GM23338 (cell line): ENCODE measurements at regions not wholly inside any gene's neighbourhood (a gene's known extent, or its start where the extent isn't known, plus 50 kb on each side); places are given as distances from the start of the nearest gene placed in this dataset.
A peak's percentile ranks its signal among the peaks of the same experiment; 100 is the strongest.

Experiments
- ATAC-seq: fragments of 200-7000 bp; cut with Tn5 transposase; 3 replicates; pipeline ENCODE4 v1.9.1; 2020
- DNase-seq: peaks from one replicate; pipeline ENCODE4 v3.0.0-alpha.2; 2015; ENCODE audit warnings: low spot score
- H2AFZ ChIP-seq: fragments of 200-600 bp; sonication (generic); 2 replicates; pipeline ENCODE4 v1.8.0; 2016; ENCODE audit warnings: antibody characterized with exemption, mild to moderate bottlenecking, moderate library complexity
- H3F3A ChIP-seq: fragments of 200-600 bp; sonication (generic); replicated peaks from 2 replicates; pipeline ENCODE4 v1.8.0; 2017; ENCODE audit warnings: antibody characterized with exemption, mixed run types, low read depth
- H3K27ac ChIP-seq: fragments of 200-600 bp; sonication (generic); 2 replicates; pipeline ENCODE4 v1.6.1; 2016; ENCODE audit warnings: low read depth
- H3K27me3 ChIP-seq: fragments of 200-600 bp; sonication (generic); 2 replicates; pipeline ENCODE4 v1.8.0; 2016; ENCODE audit warnings: mild to moderate bottlenecking, mixed run types, moderate library complexity; ENCODE audit not compliant: insufficient read depth
- H3K36me3 ChIP-seq: fragments of 200-600 bp; sonication (generic); 2 replicates; pipeline ENCODE4 v1.8.0; 2016; ENCODE audit warnings: mild to moderate bottlenecking; ENCODE audit not compliant: insufficient read depth
- H3K4me1 ChIP-seq: fragments of 200-600 bp; sonication (generic); 2 replicates; pipeline ENCODE4 v1.8.0; 2016; ENCODE audit warnings: mild to moderate bottlenecking, moderate library complexity; ENCODE audit not compliant: insufficient read depth
- H3K4me2 ChIP-seq: fragments of 200-600 bp; sonication (generic); 2 replicates; pipeline ENCODE4 v1.7.1; 2017; ENCODE audit warnings: mixed run types
- H3K4me3 ChIP-seq: fragments of 200-600 bp; sonication (generic); 2 replicates; pipeline ENCODE4 v1.6.1; 2016; ENCODE audit warnings: mixed run types
- H3K79me2 ChIP-seq: fragments of 200-600 bp; sonication (generic); replicated peaks from 2 replicates; pipeline ENCODE4 v1.8.0; 2017; ENCODE audit warnings: mild to moderate bottlenecking; ENCODE audit not compliant: insufficient read depth
- H3K9me2 ChIP-seq: fragments of 200-600 bp; sonication (generic); 2 replicates; pipeline ENCODE4 v1.8.0; 2017; ENCODE audit not compliant: insufficient read depth
- H4K20me1 ChIP-seq: fragments of 200-600 bp; sonication (generic); replicated peaks from 2 replicates; pipeline ENCODE4 v1.8.0; 2017; ENCODE audit warnings: mild to moderate bottlenecking; ENCODE audit not compliant: insufficient read depth
- H3K27ac Mint-ChIP-seq: 2 replicates; pipeline ENCODE4 v1.8.0; 2020; ENCODE audit warnings: inconsistent platforms, mild to moderate bottlenecking, moderate library complexity, mixed read lengths
- H3K27me3 Mint-ChIP-seq: 3 replicates; pipeline ENCODE4 v1.8.0; 2022; ENCODE audit warnings: low read depth, mild to moderate bottlenecking, moderate library complexity, mixed read lengths, inconsistent platforms; ENCODE audit not compliant: insufficient read depth, poor library complexity
- H3K36me3 Mint-ChIP-seq: 3 replicates; pipeline ENCODE4 v1.8.0; 2021; ENCODE audit warnings: low read depth, mild to moderate bottlenecking, inconsistent platforms, moderate library complexity, mixed read lengths
- H3K4me1 Mint-ChIP-seq: 3 replicates; pipeline ENCODE4 v1.8.0; 2020; ENCODE audit warnings: mild to moderate bottlenecking, inconsistent platforms, mixed read lengths
- H3K4me3 Mint-ChIP-seq: 3 replicates; pipeline ENCODE4 v1.8.0; 2021; ENCODE audit warnings: moderate library complexity, mild to moderate bottlenecking, inconsistent platforms, mixed read lengths
- H3K9me3 Mint-ChIP-seq: 3 replicates; pipeline ENCODE4 v1.8.0; 2020; ENCODE audit warnings: moderate library complexity, mild to moderate bottlenecking, inconsistent platforms, mixed read lengths
- EZH2 ChIP-seq: fragments of 200-600 bp; sonication (generic); IDR thresholded peaks from one replicate; pipeline ENCODE4 v1.8.0; 2017; ENCODE audit warnings: antibody characterized with exemption, mild to moderate bottlenecking, low read depth; ENCODE audit not compliant: unreplicated experiment
- EZH2phosphoT487 ChIP-seq: fragments of 200-600 bp; sonication (generic); IDR thresholded peaks from one replicate; pipeline ENCODE4 v1.8.1; 2018; ENCODE audit warnings: antibody characterized with exemption; ENCODE audit not compliant: unreplicated experiment
- NANOG ChIP-seq: IDR thresholded peaks from 2 replicates; pipeline ENCODE4 v1.6.1; 2016; ENCODE audit warnings: antibody characterized with exemption, borderline replicate concordance
- ZNF331 ChIP-seq: fragments of 250-450 bp; sonication (Bioruptor Pico); IDR thresholded peaks from 2 replicates; pipeline ENCODE4 v1.5.0; 2020; ENCODE audit warnings: low read depth, mild to moderate bottlenecking, moderate library complexity
- TF ChIP-seq, protein P1 (sequence below): IDR thresholded peaks from one replicate; pipeline ENCODE4 v1.6.1; 2018; ENCODE audit warnings: antibody characterized with exemption; ENCODE audit not compliant: unreplicated experiment
- TF ChIP-seq, protein P2 (sequence below): fragments of 250-450 bp; sonication (Bioruptor Pico); IDR thresholded peaks from 2 replicates; pipeline ENCODE4 v1.5.0; 2020; ENCODE audit warnings: mild to moderate bottlenecking, moderate library complexity

DNA sequence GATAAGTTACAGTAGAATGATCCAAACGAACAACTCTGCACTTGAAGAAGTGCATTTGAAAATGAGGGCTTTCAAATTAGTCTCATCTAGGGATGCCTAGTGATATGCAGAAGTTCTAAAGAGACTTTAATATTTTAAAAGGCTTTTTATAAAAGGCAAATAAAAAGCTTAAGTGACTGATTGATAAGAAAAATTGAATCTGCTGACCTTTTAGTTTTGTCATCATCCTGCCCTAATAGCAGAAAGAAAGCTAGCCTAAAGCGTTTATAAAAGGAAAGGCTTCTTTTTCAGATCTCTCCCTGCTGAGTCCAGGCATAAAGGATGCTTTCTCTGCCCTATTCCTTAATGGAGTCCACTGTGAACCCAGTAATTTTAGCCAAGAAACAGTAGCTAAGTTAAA, 72.7 kb upstream of the ALDH1L1 start:
- Mint-ChIP-seq H3K4me1 (peaks cover 3% of the 10 kb centered on the region), H3K4me3 (no peak overlapping the region), H3K27me3 (peaks cover 3% of the 10 kb centered on the region), H3K27ac (no peak overlapping the region), H3K36me3 (no peaks in the 10 kb centered on the region; the same call in 2 of the 3 replicates), H3K9me3 (no peaks in the 10 kb centered on the region; the same call in 2 of the 3 replicates)
- no peaks in the 10 kb centered on the region for H4K20me1 ChIP-seq
- H3K27ac ChIP-seq = no peak overlapping the region
- no peak overlapping the region for H2AFZ ChIP-seq
- H3K36me3 ChIP-seq = no peaks in the 10 kb centered on the region
- no peak overlapping the region for H3K4me2 ChIP-seq
- H3K4me3 ChIP-seq = no peak overlapping the region
- no peaks in the 10 kb centered on the region for H3K9me2 ChIP-seq
- H3K79me2 ChIP-seq = no peaks in the 10 kb centered on the region
- ATAC-seq (no peak), DNase-seq (no peak)
- no peaks in the 10 kb centered on the region for H3K27me3 ChIP-seq
- TF ChIP-seq NANOG (no peak), ZNF331 (CRISPR knock-in tag) (no peak), EZH2 (no peak), EZH2phosphoT487 (no peak)
- 0 out of 2 replicates have a peak, but pooled peaks cover 3% of the 10 kb centered on the region for H3K4me1 ChIP-seq
- H3F3A ChIP-seq = no peaks in the 10 kb centered on the region

DNA sequence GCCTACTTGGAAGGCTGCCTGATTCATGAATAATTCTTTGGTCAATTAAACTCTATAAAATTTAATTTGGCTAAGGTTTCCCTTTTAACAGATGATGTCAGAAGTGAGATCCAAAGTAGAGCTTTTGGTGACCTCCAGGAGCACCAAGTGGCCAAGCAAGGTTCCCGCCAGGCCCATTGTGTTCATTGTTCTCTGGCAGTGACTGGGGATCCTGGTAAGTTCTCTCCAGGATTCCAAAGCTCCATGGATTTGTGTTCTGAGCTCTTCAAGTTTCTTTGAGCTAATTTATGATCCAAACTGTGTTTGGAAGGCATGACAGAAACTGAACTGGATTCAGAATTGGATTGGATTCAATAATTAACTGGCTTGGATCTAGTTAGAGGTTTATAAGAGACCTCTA, 72.0 kb upstream of the ALDH1L1 start:
- no peak overlapping the region for H3K4me2 ChIP-seq
- TF ChIP-seq, protein P1, sequence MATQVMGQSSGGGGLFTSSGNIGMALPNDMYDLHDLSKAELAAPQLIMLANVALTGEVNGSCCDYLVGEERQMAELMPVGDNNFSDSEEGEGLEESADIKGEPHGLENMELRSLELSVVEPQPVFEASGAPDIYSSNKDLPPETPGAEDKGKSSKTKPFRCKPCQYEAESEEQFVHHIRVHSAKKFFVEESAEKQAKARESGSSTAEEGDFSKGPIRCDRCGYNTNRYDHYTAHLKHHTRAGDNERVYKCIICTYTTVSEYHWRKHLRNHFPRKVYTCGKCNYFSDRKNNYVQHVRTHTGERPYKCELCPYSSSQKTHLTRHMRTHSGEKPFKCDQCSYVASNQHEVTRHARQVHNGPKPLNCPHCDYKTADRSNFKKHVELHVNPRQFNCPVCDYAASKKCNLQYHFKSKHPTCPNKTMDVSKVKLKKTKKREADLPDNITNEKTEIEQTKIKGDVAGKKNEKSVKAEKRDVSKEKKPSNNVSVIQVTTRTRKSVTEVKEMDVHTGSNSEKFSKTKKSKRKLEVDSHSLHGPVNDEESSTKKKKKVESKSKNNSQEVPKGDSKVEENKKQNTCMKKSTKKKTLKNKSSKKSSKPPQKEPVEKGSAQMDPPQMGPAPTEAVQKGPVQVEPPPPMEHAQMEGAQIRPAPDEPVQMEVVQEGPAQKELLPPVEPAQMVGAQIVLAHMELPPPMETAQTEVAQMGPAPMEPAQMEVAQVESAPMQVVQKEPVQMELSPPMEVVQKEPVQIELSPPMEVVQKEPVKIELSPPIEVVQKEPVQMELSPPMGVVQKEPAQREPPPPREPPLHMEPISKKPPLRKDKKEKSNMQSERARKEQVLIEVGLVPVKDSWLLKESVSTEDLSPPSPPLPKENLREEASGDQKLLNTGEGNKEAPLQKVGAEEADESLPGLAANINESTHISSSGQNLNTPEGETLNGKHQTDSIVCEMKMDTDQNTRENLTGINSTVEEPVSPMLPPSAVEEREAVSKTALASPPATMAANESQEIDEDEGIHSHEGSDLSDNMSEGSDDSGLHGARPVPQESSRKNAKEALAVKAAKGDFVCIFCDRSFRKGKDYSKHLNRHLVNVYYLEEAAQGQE = no peak
- TF ChIP-seq, protein P2, sequence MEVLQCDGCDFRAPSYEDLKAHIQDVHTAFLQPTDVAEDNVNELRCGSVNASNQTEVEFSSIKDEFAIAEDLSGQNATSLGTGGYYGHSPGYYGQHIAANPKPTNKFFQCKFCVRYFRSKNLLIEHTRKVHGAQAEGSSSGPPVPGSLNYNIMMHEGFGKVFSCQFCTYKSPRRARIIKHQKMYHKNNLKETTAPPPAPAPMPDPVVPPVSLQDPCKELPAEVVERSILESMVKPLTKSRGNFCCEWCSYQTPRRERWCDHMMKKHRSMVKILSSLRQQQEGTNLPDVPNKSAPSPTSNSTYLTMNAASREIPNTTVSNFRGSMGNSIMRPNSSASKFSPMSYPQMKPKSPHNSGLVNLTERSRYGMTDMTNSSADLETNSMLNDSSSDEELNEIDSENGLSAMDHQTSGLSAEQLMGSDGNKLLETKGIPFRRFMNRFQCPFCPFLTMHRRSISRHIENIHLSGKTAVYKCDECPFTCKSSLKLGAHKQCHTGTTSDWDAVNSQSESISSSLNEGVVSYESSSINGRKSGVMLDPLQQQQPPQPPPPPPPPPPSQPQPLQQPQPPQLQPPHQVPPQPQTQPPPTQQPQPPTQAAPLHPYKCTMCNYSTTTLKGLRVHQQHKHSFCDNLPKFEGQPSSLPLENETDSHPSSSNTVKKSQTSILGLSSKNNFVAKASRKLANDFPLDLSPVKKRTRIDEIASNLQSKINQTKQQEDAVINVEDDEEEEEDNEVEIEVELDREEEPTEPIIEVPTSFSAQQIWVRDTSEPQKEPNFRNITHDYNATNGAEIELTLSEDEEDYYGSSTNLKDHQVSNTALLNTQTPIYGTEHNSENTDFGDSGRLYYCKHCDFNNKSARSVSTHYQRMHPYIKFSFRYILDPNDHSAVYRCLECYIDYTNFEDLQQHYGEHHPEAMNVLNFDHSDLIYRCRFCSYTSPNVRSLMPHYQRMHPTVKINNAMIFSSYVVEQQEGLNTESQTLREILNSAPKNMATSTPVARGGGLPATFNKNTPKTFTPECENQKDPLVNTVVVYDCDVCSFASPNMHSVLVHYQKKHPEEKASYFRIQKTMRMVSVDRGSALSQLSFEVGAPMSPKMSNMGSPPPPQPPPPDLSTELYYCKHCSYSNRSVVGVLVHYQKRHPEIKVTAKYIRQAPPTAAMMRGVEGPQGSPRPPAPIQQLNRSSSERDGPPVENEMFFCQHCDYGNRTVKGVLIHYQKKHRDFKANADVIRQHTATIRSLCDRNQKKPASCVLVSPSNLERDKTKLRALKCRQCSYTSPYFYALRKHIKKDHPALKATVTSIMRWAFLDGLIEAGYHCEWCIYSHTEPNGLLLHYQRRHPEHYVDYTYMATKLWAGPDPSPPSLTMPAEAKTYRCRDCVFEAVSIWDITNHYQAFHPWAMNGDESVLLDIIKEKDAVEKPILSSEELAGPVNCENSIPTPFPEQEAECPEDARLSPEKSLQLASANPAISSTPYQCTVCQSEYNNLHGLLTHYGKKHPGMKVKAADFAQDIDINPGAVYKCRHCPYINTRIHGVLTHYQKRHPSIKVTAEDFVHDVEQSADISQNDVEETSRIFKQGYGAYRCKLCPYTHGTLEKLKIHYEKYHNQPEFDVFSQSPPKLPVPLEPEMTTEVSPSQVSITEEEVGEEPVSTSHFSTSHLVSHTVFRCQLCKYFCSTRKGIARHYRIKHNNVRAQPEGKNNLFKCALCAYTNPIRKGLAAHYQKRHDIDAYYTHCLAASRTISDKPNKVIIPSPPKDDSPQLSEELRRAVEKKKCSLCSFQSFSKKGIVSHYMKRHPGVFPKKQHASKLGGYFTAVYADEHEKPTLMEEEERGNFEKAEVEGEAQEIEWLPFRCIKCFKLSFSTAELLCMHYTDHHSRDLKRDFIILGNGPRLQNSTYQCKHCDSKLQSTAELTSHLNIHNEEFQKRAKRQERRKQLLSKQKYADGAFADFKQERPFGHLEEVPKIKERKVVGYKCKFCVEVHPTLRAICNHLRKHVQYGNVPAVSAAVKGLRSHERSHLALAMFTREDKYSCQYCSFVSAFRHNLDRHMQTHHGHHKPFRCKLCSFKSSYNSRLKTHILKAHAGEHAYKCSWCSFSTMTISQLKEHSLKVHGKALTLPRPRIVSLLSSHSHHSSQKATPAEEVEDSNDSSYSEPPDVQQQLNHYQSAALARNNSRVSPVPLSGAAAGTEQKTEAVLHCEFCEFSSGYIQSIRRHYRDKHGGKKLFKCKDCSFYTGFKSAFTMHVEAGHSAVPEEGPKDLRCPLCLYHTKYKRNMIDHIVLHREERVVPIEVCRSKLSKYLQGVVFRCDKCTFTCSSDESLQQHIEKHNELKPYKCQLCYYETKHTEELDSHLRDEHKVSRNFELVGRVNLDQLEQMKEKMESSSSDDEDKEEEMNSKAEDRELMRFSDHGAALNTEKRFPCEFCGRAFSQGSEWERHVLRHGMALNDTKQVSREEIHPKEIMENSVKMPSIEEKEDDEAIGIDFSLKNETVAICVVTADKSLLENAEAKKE (CRISPR knock-in tag) = peak; percentile 24; the same call in 1 of the 2 replicates
- Mint-ChIP-seq H3K27me3 (peaks cover 3% of the 10 kb centered on the region), H3K4me1 (peaks cover 3% of the 10 kb centered on the region), H3K4me3 (no peak overlapping the region), H3K36me3 (no peaks in the 10 kb centered on the region; the same call in 2 of the 3 replicates), H3K9me3 (peaks cover 6% of the 10 kb centered on the region; the same call in 1 of the 3 replicates), H3K27ac (no peak overlapping the region)
- H2AFZ ChIP-seq = peak overlapping the region; percentile 58; the same call in 1 of the 2 replicates
- H4K20me1 ChIP-seq = no peaks in the 10 kb centered on the region
- H3F3A ChIP-seq = no peaks in the 10 kb centered on the region
- no peaks in the 10 kb centered on the region for H3K36me3 ChIP-seq
- H3K9me2 ChIP-seq = no peaks in the 10 kb centered on the region
- H3K79me2 ChIP-seq = no peaks in the 10 kb centered on the region
- DNase-seq (no peak), ATAC-seq (no peak)
- 0 out of 2 replicates have a peak, but pooled peaks cover 3% of the 10 kb centered on the region for H3K4me1 ChIP-seq
- no peaks in the 10 kb centered on the region for H3K27me3 ChIP-seq
- H3K4me3 ChIP-seq = no peak overlapping the region
- no peak overlapping the region for H3K27ac ChIP-seq
